HepG2 (cell line): ENCODE measurements at regions not wholly inside any gene's neighbourhood (a gene's known extent, or its start where the extent isn't known, plus 50 kb on each side); places are given as distances from the start of the nearest gene placed in this dataset.

Source experiments
- ARNT2 ChIP-seq: sonication (generic); formaldehyde crosslinking; IDR thresholded peaks from 2 replicates; pipeline ENCODE4 v1.8.0; 2022; ENCODE audit warnings: mild to moderate bottlenecking, low read depth, missing genetic modification reagents, moderate library complexity
- TBX2 ChIP-seq: sonication (generic); formaldehyde crosslinking; IDR thresholded peaks from 2 replicates; pipeline ENCODE4 v1.5.0; 2020; ENCODE audit warnings: missing genetic modification reagents, mild to moderate bottlenecking, borderline replicate concordance
- ZNF230 ChIP-seq: sonication (generic); formaldehyde crosslinking; IDR thresholded peaks from 2 replicates; pipeline ENCODE4 v1.4.0; 2020; ENCODE audit warnings: mild to moderate bottlenecking, missing genetic modification reagents
- ZNF501 ChIP-seq: sonication (generic); formaldehyde crosslinking; IDR thresholded peaks from 2 replicates; pipeline ENCODE4 v1.5.1; 2020; ENCODE audit warnings: mild to moderate bottlenecking, moderate library complexity, missing genetic modification reagents
- ZNF615 ChIP-seq: sonication (generic); formaldehyde crosslinking; IDR thresholded peaks from 2 replicates; pipeline ENCODE4 v1.5.0; 2020; ENCODE audit warnings: mild to moderate bottlenecking, missing genetic modification reagents, borderline replicate concordance
- TF ChIP-seq, protein P1 (sequence below), 2 experiments: sonication (generic) in 1 of 2; formaldehyde crosslinking in 1 of 2; IDR thresholded peaks; 2 replicates each; pipeline versions ENCODE4 v1.4.0 to v1.6.1; 2016 to 2020; ENCODE audit warnings: borderline replicate concordance in 1 of 2, low read depth in 1 of 2, mild to moderate bottlenecking in 1 of 2, missing genetic modification reagents in 1 of 2
- TF ChIP-seq, protein P2 (sequence below): sonication (generic); formaldehyde crosslinking; IDR thresholded peaks from 2 replicates; pipeline ENCODE4 v1.4.0; 2020; ENCODE audit warnings: mild to moderate bottlenecking, low read depth, missing genetic modification reagents
- TF ChIP-seq, protein P3 (sequence below): sonication (generic); formaldehyde crosslinking; conservative IDR thresholded peaks from 2 replicates; pipeline ENCODE4 v1.8.0; 2022; ENCODE audit warnings: mild to moderate bottlenecking, moderate library complexity, missing genetic modification reagents
- TF ChIP-seq, protein P4 (sequence below): sonication (generic); formaldehyde crosslinking; IDR thresholded peaks from 2 replicates; pipeline ENCODE4 v1.8.1; 2023; ENCODE audit warnings: mild to moderate bottlenecking, missing genetic modification reagents, borderline replicate concordance
- TF ChIP-seq, protein P5 (sequence below): sonication (generic); formaldehyde crosslinking; IDR thresholded peaks from 2 replicates; pipeline ENCODE4 v1.4.0; 2020; ENCODE audit warnings: missing genetic modification reagents
- TF ChIP-seq, protein P6 (sequence below): sonication (generic); formaldehyde crosslinking; IDR thresholded peaks from 2 replicates; pipeline ENCODE4 v1.5.0; 2020; ENCODE audit warnings: mild to moderate bottlenecking, missing genetic modification reagents, borderline replicate concordance

DNA sequence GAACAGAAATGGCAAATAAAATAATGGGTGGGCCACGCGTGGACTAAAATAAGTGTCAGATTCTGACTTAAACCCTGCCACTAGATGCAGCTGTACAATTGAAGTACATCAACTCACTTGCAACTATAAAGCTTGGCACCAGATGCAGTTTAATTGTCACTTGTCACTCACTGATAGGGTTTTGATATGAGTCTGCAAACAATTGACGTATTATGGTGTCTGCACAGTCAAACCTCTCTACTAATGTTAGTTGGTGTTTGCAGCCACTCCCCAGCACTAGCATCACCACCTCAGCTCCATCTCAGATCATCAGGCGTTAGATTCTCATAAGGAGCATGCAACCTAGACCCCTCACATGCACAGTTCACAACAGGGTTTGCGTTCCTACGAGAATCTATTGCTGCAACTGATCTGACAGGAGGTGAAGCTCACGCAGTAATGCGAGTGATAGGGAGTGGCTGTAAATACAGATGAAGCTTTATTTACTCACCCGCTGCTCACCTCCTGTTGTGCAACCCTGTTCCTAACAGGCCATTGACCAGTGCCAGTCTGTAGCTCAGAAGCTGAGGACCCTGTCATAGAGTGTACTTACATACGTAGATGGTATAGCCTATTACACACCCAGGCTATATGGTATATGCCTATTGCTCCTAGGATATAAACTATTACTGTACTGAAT lies 72.1 kb upstream of the SEMA6A start (continued):
- TF ChIP-seq, protein P1, sequence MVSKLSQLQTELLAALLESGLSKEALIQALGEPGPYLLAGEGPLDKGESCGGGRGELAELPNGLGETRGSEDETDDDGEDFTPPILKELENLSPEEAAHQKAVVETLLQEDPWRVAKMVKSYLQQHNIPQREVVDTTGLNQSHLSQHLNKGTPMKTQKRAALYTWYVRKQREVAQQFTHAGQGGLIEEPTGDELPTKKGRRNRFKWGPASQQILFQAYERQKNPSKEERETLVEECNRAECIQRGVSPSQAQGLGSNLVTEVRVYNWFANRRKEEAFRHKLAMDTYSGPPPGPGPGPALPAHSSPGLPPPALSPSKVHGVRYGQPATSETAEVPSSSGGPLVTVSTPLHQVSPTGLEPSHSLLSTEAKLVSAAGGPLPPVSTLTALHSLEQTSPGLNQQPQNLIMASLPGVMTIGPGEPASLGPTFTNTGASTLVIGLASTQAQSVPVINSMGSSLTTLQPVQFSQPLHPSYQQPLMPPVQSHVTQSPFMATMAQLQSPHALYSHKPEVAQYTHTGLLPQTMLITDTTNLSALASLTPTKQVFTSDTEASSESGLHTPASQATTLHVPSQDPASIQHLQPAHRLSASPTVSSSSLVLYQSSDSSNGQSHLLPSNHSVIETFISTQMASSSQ (IDR thresholded peaks at IDR 0.05; ENCODE audit: low read depth), result 0 out of 2 replicates have a peak, but pooled peaks have one; percentile 24
- TF ChIP-seq, protein P1 (CRISPR knock-in tag; IDR thresholded peaks at IDR 0.05; ENCODE audit: borderline replicate concordance), result peak; percentile 66; the same call in 1 of the 2 replicates
- TF ChIP-seq TBX2 (CRISPR knock-in tag), result peak; percentile 85; the same call in 1 of the 2 replicates
- 0 out of 2 replicates have a peak, but pooled peaks have one; percentile 29 for TF ChIP-seq ZNF501 (CRISPR knock-in tag)
- TF ChIP-seq, protein P2, sequence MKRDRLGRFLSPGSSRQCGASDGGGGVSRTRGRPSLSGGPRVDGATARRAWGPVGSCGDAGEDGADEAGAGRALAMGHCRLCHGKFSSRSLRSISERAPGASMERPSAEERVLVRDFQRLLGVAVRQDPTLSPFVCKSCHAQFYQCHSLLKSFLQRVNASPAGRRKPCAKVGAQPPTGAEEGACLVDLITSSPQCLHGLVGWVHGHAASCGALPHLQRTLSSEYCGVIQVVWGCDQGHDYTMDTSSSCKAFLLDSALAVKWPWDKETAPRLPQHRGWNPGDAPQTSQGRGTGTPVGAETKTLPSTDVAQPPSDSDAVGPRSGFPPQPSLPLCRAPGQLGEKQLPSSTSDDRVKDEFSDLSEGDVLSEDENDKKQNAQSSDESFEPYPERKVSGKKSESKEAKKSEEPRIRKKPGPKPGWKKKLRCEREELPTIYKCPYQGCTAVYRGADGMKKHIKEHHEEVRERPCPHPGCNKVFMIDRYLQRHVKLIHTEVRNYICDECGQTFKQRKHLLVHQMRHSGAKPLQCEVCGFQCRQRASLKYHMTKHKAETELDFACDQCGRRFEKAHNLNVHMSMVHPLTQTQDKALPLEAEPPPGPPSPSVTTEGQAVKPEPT (CRISPR knock-in tag), result 0 out of 2 replicates have a peak, but pooled peaks have one; percentile 52
- TF ChIP-seq, protein P3, sequence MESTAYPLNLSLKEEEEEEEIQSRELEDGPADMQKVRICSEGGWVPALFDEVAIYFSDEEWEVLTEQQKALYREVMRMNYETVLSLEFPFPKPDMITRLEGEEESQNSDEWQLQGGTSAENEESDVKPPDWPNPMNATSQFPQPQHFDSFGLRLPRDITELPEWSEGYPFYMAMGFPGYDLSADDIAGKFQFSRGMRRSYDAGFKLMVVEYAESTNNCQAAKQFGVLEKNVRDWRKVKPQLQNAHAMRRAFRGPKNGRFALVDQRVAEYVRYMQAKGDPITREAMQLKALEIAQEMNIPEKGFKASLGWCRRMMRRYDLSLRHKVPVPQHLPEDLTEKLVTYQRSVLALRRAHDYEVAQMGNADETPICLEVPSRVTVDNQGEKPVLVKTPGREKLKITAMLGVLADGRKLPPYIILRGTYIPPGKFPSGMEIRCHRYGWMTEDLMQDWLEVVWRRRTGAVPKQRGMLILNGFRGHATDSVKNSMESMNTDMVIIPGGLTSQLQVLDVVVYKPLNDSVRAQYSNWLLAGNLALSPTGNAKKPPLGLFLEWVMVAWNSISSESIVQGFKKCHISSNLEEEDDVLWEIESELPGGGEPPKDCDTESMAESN (CRISPR knock-in tag), result 0 out of 2 replicates have a peak, but pooled peaks have one; percentile 38
- TF ChIP-seq ZNF615 (CRISPR knock-in tag), result 0 out of 2 replicates have a peak, but pooled peaks have one; percentile 55
- TF ChIP-seq, protein P4, sequence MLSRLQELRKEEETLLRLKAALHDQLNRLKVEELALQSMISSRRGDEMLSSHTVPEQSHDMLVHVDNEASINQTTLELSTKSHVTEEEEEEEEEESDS (CRISPR knock-in tag), result no peak
- TF ChIP-seq, protein P5, sequence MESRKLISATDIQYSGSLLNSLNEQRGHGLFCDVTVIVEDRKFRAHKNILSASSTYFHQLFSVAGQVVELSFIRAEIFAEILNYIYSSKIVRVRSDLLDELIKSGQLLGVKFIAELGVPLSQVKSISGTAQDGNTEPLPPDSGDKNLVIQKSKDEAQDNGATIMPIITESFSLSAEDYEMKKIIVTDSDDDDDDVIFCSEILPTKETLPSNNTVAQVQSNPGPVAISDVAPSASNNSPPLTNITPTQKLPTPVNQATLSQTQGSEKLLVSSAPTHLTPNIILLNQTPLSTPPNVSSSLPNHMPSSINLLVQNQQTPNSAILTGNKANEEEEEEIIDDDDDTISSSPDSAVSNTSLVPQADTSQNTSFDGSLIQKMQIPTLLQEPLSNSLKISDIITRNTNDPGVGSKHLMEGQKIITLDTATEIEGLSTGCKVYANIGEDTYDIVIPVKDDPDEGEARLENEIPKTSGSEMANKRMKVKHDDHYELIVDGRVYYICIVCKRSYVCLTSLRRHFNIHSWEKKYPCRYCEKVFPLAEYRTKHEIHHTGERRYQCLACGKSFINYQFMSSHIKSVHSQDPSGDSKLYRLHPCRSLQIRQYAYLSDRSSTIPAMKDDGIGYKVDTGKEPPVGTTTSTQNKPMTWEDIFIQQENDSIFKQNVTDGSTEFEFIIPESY (CRISPR knock-in tag), result 0 out of 2 replicates have a peak, but pooled peaks have one; percentile 37
- TF ChIP-seq, protein P6, sequence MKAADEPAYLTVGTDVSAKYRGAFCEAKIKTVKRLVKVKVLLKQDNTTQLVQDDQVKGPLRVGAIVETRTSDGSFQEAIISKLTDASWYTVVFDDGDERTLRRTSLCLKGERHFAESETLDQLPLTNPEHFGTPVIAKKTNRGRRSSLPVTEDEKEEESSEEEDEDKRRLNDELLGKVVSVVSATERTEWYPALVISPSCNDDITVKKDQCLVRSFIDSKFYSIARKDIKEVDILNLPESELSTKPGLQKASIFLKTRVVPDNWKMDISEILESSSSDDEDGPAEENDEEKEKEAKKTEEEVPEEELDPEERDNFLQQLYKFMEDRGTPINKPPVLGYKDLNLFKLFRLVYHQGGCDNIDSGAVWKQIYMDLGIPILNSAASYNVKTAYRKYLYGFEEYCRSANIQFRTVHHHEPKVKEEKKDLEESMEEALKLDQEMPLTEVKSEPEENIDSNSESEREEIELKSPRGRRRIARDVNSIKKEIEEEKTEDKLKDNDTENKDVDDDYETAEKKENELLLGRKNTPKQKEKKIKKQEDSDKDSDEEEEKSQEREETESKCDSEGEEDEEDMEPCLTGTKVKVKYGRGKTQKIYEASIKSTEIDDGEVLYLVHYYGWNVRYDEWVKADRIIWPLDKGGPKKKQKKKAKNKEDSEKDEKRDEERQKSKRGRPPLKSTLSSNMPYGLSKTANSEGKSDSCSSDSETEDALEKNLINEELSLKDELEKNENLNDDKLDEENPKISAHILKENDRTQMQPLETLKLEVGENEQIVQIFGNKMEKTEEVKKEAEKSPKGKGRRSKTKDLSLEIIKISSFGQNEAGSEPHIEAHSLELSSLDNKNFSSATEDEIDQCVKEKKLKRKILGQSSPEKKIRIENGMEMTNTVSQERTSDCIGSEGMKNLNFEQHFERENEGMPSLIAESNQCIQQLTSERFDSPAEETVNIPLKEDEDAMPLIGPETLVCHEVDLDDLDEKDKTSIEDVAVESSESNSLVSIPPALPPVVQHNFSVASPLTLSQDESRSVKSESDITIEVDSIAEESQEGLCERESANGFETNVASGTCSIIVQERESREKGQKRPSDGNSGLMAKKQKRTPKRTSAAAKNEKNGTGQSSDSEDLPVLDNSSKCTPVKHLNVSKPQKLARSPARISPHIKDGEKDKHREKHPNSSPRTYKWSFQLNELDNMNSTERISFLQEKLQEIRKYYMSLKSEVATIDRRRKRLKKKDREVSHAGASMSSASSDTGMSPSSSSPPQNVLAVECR (CRISPR knock-in tag), result peak; percentile 42; the same call in 1 of the 2 replicates
- TF ChIP-seq ARNT2 (CRISPR knock-in tag), result 0 out of 2 replicates have a peak, but pooled peaks have one; percentile 32
- 0 out of 2 replicates have a peak, but pooled peaks have one; percentile 38 for TF ChIP-seq ZNF230 (CRISPR knock-in tag)
